ENCODE measurements at regions not wholly inside any gene's neighbourhood (a gene's known extent, or its start where the extent isn't known, plus 50 kb on each side); places are given as distances from the start of the nearest gene placed in this dataset.

- Histone ChIP-seq H3K4me1 (no peaks in the 10 kb centered on the region), H3K27me3 (no peaks in the 10 kb centered on the region), H3K27ac (no peak overlapping the region), H3K36me3 (no peaks in the 10 kb centered on the region), H3K9me3 (no peaks in the 10 kb centered on the region), H3K4me3 (replicated peaks in 1 of 3) (no peak overlapping the region)
- TF ChIP-seq CTCF (IDR thresholded peaks at IDR 0.05) = no peak
- no peak for TF ChIP-seq POLR2A (IDR thresholded peaks at IDR 0.05)
- DNase-seq = no peak
- intact Hi-C loops (cut with DNase I) = no loop called here
Measured at GRCh38 chr14:84421621-84422020, 1108.3 kb upstream of the FLRT2 start.

DNA sequence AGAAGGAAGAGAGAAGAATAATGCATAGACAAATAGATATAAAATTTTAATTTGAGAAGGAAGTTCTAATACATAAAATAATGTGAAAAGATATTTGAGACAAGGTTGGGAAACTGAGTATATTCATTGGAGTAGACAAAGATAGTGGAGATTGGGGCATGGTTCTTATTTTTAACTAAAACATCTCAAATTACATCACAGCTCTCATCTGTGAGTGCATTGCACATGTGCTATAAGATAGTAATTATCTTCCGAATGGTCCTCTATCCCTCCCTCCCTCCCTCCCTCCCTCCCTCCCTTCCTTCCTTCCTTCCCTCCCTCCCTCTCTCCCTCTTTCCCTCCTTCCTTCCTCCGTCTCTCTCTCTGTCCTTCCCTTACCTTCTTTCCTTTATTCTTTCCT, 1104.0 kb upstream of the FLRT2 start:
- TF ChIP-seq CTCF (IDR thresholded peaks at IDR 0.05) (no peak), POLR2A (IDR thresholded peaks at IDR 0.05) (no peak)
- Histone ChIP-seq H3K27ac (no peak overlapping the region), H3K27me3 (no peaks in the 10 kb centered on the region), H3K36me3 (no peaks in the 10 kb centered on the region), H3K4me3 (replicated peaks in 1 of 3) (no peak overlapping the region), H3K4me1 (no peaks in the 10 kb centered on the region), H3K9me3 (no peaks in the 10 kb centered on the region)
- intact Hi-C loops (cut with DNase I) = no loop called here
- 76 to 96% methylated on average over 2 of the region's 2 CpGs for WGBS, 2 donors
- DNase-seq = no peak

- Histone ChIP-seq H3K4me1 (no peaks in the 10 kb centered on the region), H3K36me3 (no peaks in the 10 kb centered on the region), H3K9me3 (no peaks in the 10 kb centered on the region), H3K27me3 (no peaks in the 10 kb centered on the region), H3K4me3 (replicated peaks in 1 of 3) (no peak overlapping the region), H3K27ac (no peak overlapping the region)
- DNase-seq = no peak
- intact Hi-C loops (cut with DNase I) = no loop called here
- TF ChIP-seq POLR2A (IDR thresholded peaks at IDR 0.05) = no peak
- TF ChIP-seq CTCF (IDR thresholded peaks at IDR 0.05) = no peak
Measured at GRCh38 chr14:84432676-84433075, 1097.3 kb upstream of the FLRT2 start.

DNA sequence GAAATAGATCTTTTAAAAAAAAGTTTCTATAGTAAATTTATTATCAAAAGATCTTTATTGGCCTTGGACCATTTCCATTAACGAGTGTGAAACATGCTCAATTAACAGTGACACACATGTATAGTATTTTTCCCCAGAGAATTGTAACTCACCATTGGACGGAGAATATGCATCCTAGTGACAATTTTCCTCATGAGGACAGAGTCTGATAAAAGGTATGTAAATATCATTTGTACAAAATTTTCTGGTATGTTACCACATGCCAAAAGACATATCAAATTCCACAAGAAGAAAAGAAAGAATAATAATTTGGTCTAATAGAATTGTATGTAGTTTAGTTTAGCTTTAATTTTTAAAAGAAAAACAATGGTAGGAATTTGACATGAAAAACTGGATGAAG, 1096.0 kb upstream of the FLRT2 start:
- Histone ChIP-seq H3K4me3 (replicated peaks in 1 of 3) (no peak overlapping the region), H3K9me3 (no peaks in the 10 kb centered on the region), H3K27me3 (no peaks in the 10 kb centered on the region), H3K27ac (no peak overlapping the region), H3K4me1 (no peaks in the 10 kb centered on the region), H3K36me3 (no peaks in the 10 kb centered on the region)
- DNase-seq = no peak
- 81 to 82% methylated on average over 2 of the region's 2 CpGs for WGBS, 2 donors
- no peak for TF ChIP-seq POLR2A (IDR thresholded peaks at IDR 0.05)
- TF ChIP-seq CTCF (IDR thresholded peaks at IDR 0.05) = no peak
- intact Hi-C loops (cut with DNase I) = no loop called here

DNA sequence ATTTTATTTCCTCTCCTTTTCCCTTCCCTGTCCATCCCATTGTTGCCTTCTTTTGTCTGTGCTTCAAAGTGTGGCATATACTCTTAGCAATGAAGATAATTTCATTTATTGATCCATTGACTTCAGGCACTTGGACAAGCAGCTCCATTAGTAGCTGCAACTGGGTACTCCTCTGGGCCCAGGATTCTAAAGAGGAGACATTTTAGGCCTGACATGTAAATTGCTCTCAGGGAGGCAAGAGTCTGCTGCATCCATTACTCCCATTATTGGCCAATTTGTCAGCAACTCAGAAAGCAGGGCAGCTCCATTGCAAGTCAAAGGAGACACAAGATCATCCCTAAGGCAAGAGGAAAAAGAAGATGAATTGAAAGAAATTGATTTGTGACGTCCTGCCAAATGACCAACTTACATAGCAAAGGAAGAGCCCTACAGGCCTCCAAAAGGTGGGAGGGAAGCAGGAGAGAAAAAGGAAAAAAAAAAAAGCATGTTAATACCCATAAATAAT, 1094.1 kb upstream of the FLRT2 start:
- no peak for DNase-seq
- Histone ChIP-seq H3K27ac (no peak overlapping the region), H3K27me3 (no peaks in the 10 kb centered on the region), H3K4me1 (no peaks in the 10 kb centered on the region), H3K4me3 (replicated peaks in 1 of 3) (no peak overlapping the region), H3K36me3 (no peaks in the 10 kb centered on the region), H3K9me3 (no peaks in the 10 kb centered on the region)
- WGBS, 2 donors = 97 to 100% methylated on average over 1 of the region's 1 CpG
- intact Hi-C loops (cut with DNase I) = no loop called here
- TF ChIP-seq POLR2A (IDR thresholded peaks at IDR 0.05) (no peak), CTCF (IDR thresholded peaks at IDR 0.05) (no peak)
